Activated CD8-positive, alpha-beta T cell treated with anti-CD3 and anti-CD28 coated beads, Interleukin-2, amount 10 ng/mL, durations not matched to agents 7 days and 5 days (primary cell): ENCODE measurements at regions not wholly inside any gene's neighbourhood (a gene's known extent, or its start where the extent isn't known, plus 50 kb on each side); places are given as distances from the start of the nearest gene placed in this dataset.

Experiments
- ATAC-seq: fragments of 150-1000 bp; cut with Tn5 transposase; one replicate; pipeline ENCODE4 v1.10.0; 2021; ENCODE audit warnings: moderate library complexity
- CTCF ChIA-PET: fragments of 350-600 bp; sonication (Branson Sonifier 250); formaldehyde crosslinking; loops from one replicate; lab custom pipeline; 2021; ENCODE audit warnings: antibody characterized with exemption; lab: Charles Lee
- POLR2A ChIA-PET: fragments of 350-600 bp; sonication (Branson Sonifier 250); formaldehyde crosslinking; loops from one replicate; lab custom pipeline; 2021; ENCODE audit warnings: antibody characterized with exemption; lab: Charles Lee
- DNase-seq: peaks from one replicate; pipeline ENCODE4 v3.0.0-alpha.2; 2020
- H3K27ac Mint-ChIP-seq: one replicate; pipeline ENCODE4 v1.8.0; 2021; ENCODE audit warnings: mild to moderate bottlenecking, mixed read lengths
- H3K27me3 Mint-ChIP-seq: one replicate; pipeline ENCODE4 v1.8.0; 2021; ENCODE audit warnings: low read depth, mixed read lengths
- H3K36me3 Mint-ChIP-seq: one replicate; pipeline ENCODE4 v1.8.0; 2021; ENCODE audit warnings: low read depth, mixed read lengths
- H3K4me1 Mint-ChIP-seq: one replicate; pipeline ENCODE4 v1.8.0; 2021; ENCODE audit warnings: low read depth, mixed read lengths
- H3K4me3 Mint-ChIP-seq: one replicate; pipeline ENCODE4 v1.8.0; 2021; ENCODE audit warnings: mild to moderate bottlenecking, mixed read lengths
- H3K9me3 Mint-ChIP-seq: one replicate; pipeline ENCODE4 v1.8.0; 2022; ENCODE audit warnings: mixed read lengths; ENCODE audit not compliant: insufficient read depth

GRCh38 chr2:183998797-183999190 lies 599.5 kb upstream of the ZNF804A start:
- ATAC-seq (no peak), DNase-seq (no peak)
- Mint-ChIP-seq H3K4me3 (no peak overlapping the region), H3K4me1 (no peaks in the 10 kb centered on the region), H3K27me3 (no peaks in the 10 kb centered on the region), H3K27ac (no peak overlapping the region), H3K9me3 (peaks cover 6% of the 10 kb centered on the region), H3K36me3 (no peaks in the 10 kb centered on the region)
- ChIA-PET POLR2A (no interaction called here), CTCF (no interaction called here)

GRCh38 chr2:184004289-184004947 lies 593.9 kb upstream of the ZNF804A start:
- Mint-ChIP-seq H3K27me3 (no peaks in the 10 kb centered on the region), H3K36me3 (no peaks in the 10 kb centered on the region), H3K4me1 (no peaks in the 10 kb centered on the region), H3K4me3 (no peak overlapping the region), H3K27ac (no peak overlapping the region), H3K9me3 (no peaks in the 10 kb centered on the region)
- ATAC-seq (no peak), DNase-seq (no peak)
- CTCF ChIA-PET, result no interaction called here
- POLR2A ChIA-PET, result no interaction called here

- DNase-seq (no peak), ATAC-seq (no peak)
- Mint-ChIP-seq H3K4me3 (no peak overlapping the region), H3K4me1 (no peaks in the 10 kb centered on the region), H3K27me3 (no peaks in the 10 kb centered on the region), H3K9me3 (no peaks in the 10 kb centered on the region), H3K27ac (no peak overlapping the region), H3K36me3 (no peaks in the 10 kb centered on the region)
- POLR2A ChIA-PET, result no interaction called here
- CTCF ChIA-PET, result no interaction called here
These were observed 593.2 kb upstream of the ZNF804A start for GRCh38 chr2:184004948-184005672.

GRCh38 chr2:184006998-184007397 lies 591.3 kb upstream of the ZNF804A start:
- DNase-seq, result no peak
- H3K27me3 Mint-ChIP-seq, result no peaks in the 10 kb centered on the region
- no peaks in the 10 kb centered on the region for H3K4me1 Mint-ChIP-seq
- ChIA-PET CTCF (no interaction called here), POLR2A (no interaction called here)
- ATAC-seq, result no peak
- no peak overlapping the region for H3K4me3 Mint-ChIP-seq
- H3K27ac Mint-ChIP-seq, result no peak overlapping the region
- H3K36me3 Mint-ChIP-seq, result no peaks in the 10 kb centered on the region
- no peaks in the 10 kb centered on the region for H3K9me3 Mint-ChIP-seq

- no peaks in the 10 kb centered on the region for H3K27me3 Mint-ChIP-seq
- DNase-seq (no peak), ATAC-seq (no peak)
- H3K9me3 Mint-ChIP-seq, result no peaks in the 10 kb centered on the region
- ChIA-PET POLR2A (no interaction called here), CTCF (no interaction called here)
- H3K27ac Mint-ChIP-seq, result no peak overlapping the region
- H3K4me1 Mint-ChIP-seq, result no peaks in the 10 kb centered on the region
- no peaks in the 10 kb centered on the region for H3K36me3 Mint-ChIP-seq
- no peak overlapping the region for H3K4me3 Mint-ChIP-seq
These were observed 571.4 kb upstream of the ZNF804A start for GRCh38 chr2:184026961-184027360.

GRCh38 chr2:184030245-184030644 lies 568.1 kb upstream of the ZNF804A start:
- ChIA-PET POLR2A (no interaction called here), CTCF (no interaction called here)
- ATAC-seq (no peak), DNase-seq (no peak)
- Mint-ChIP-seq H3K4me1 (no peaks in the 10 kb centered on the region), H3K36me3 (no peaks in the 10 kb centered on the region), H3K27me3 (no peaks in the 10 kb centered on the region), H3K4me3 (no peak overlapping the region), H3K9me3 (no peaks in the 10 kb centered on the region), H3K27ac (no peak overlapping the region)

- ATAC-seq (no peak), DNase-seq (no peak)
- Mint-ChIP-seq H3K27me3 (no peaks in the 10 kb centered on the region), H3K27ac (no peak overlapping the region), H3K4me1 (no peaks in the 10 kb centered on the region), H3K36me3 (no peaks in the 10 kb centered on the region), H3K9me3 (no peaks in the 10 kb centered on the region), H3K4me3 (no peak overlapping the region)
- POLR2A ChIA-PET, result no interaction called here
- CTCF ChIA-PET, result no interaction called here
These were observed 567.3 kb upstream of the ZNF804A start for GRCh38 chr2:184030989-184031388.

- H3K27me3 Mint-ChIP-seq, result no peaks in the 10 kb centered on the region
- H3K27ac Mint-ChIP-seq, result no peak overlapping the region
- DNase-seq (no peak), ATAC-seq (no peak)
- POLR2A ChIA-PET, result no interaction called here
- H3K36me3 Mint-ChIP-seq, result no peaks in the 10 kb centered on the region
- no peak overlapping the region for H3K4me3 Mint-ChIP-seq
- H3K9me3 Mint-ChIP-seq, result no peaks in the 10 kb centered on the region
- no peaks in the 10 kb centered on the region for H3K4me1 Mint-ChIP-seq
- CTCF ChIA-PET, result no interaction called here
These were observed 566.8 kb upstream of the ZNF804A start for GRCh38 chr2:184031402-184032147.

- Mint-ChIP-seq H3K9me3 (no peaks in the 10 kb centered on the region), H3K27ac (no peak overlapping the region), H3K4me1 (no peaks in the 10 kb centered on the region), H3K36me3 (no peaks in the 10 kb centered on the region), H3K27me3 (no peaks in the 10 kb centered on the region), H3K4me3 (no peak overlapping the region)
- ATAC-seq, result no peak
- CTCF ChIA-PET, result no interaction called here
- DNase-seq, result no peak
- POLR2A ChIA-PET, result no interaction called here
These were observed 565.3 kb upstream of the ZNF804A start for GRCh38 chr2:184032983-184033382.

GRCh38 chr2:184037273-184037672 lies 561.1 kb upstream of the ZNF804A start:
- ChIA-PET POLR2A (no interaction called here), CTCF (no interaction called here)
- no peak overlapping the region for H3K4me3 Mint-ChIP-seq
- DNase-seq (no peak), ATAC-seq (no peak)
- H3K27ac Mint-ChIP-seq, result no peak overlapping the region
- H3K27me3 Mint-ChIP-seq, result no peaks in the 10 kb centered on the region
- H3K4me1 Mint-ChIP-seq, result no peaks in the 10 kb centered on the region
- peaks cover 4% of the 10 kb centered on the region for H3K9me3 Mint-ChIP-seq
- no peaks in the 10 kb centered on the region for H3K36me3 Mint-ChIP-seq

GRCh38 chr2:184039493-184039892 lies 558.8 kb upstream of the ZNF804A start:
- ATAC-seq (no peak), DNase-seq (no peak)
- CTCF ChIA-PET, result no interaction called here
- Mint-ChIP-seq H3K27ac (no peak overlapping the region), H3K36me3 (no peaks in the 10 kb centered on the region), H3K4me1 (no peaks in the 10 kb centered on the region), H3K4me3 (no peak overlapping the region), H3K27me3 (no peaks in the 10 kb centered on the region), H3K9me3 (peaks cover 4% of the 10 kb centered on the region)
- POLR2A ChIA-PET, result no interaction called here

GRCh38 chr2:184040230-184040629 lies 558.1 kb upstream of the ZNF804A start:
- ChIA-PET CTCF (no interaction called here), POLR2A (no interaction called here)
- H3K36me3 Mint-ChIP-seq, result no peaks in the 10 kb centered on the region
- no peak overlapping the region for H3K4me3 Mint-ChIP-seq
- H3K27ac Mint-ChIP-seq, result no peak overlapping the region
- DNase-seq (no peak), ATAC-seq (no peak)
- peaks cover 4% of the 10 kb centered on the region for H3K9me3 Mint-ChIP-seq
- H3K4me1 Mint-ChIP-seq, result no peaks in the 10 kb centered on the region
- H3K27me3 Mint-ChIP-seq, result no peaks in the 10 kb centered on the region
